Neural progenitor cell (in vitro differentiated cells): ENCODE measurements at regions not wholly inside any gene's neighbourhood (a gene's known extent, or its start where the extent isn't known, plus 50 kb on each side); places are given as distances from the start of the nearest gene placed in this dataset.

Experiments used
- EZH2phosphoT487 ChIP-seq: fragments of 200-600 bp; sonication (generic); IDR thresholded peaks from 2 replicates; pipeline ENCODE4 v1.6.1; 2017; ENCODE audit warnings: antibody characterized with exemption
- TF ChIP-seq, protein P1 (sequence below): fragments of 200-600 bp; sonication (generic); IDR thresholded peaks from 2 replicates; pipeline ENCODE4 v1.5.1; 2017; ENCODE audit warnings: antibody characterized with exemption, mild to moderate bottlenecking

DNA sequence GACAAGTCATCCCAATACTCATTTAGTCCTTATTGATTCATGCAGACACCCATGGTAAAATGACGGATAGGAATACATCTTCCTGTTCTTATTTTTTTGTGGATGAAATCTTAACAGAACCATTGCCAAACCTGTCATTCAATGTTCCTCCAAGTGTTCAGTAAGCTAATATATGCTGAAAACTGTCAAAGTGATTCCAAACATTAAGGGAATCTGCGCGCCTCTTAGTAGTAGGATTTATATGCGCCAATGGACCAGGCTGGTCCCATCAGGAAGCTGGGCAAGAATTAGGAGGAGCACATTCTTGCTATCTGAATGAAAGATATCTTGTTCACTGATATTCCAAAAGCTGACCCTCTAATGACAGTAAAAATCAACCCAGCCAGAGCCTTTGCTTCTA, 168.9 kb upstream of the STMND1 start:
- TF ChIP-seq, protein P1, sequence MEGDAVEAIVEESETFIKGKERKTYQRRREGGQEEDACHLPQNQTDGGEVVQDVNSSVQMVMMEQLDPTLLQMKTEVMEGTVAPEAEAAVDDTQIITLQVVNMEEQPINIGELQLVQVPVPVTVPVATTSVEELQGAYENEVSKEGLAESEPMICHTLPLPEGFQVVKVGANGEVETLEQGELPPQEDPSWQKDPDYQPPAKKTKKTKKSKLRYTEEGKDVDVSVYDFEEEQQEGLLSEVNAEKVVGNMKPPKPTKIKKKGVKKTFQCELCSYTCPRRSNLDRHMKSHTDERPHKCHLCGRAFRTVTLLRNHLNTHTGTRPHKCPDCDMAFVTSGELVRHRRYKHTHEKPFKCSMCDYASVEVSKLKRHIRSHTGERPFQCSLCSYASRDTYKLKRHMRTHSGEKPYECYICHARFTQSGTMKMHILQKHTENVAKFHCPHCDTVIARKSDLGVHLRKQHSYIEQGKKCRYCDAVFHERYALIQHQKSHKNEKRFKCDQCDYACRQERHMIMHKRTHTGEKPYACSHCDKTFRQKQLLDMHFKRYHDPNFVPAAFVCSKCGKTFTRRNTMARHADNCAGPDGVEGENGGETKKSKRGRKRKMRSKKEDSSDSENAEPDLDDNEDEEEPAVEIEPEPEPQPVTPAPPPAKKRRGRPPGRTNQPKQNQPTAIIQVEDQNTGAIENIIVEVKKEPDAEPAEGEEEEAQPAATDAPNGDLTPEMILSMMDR: no peak
- no peak for TF ChIP-seq EZH2phosphoT487
